ENCODE measurements at regions not wholly inside any gene's neighbourhood (a gene's known extent, or its start where the extent isn't known, plus 50 kb on each side); places are given as distances from the start of the nearest gene placed in this dataset.
A peak's percentile ranks its signal among the peaks of the same experiment; 100 is the strongest.

GRCh38 chr22:22946131-22946530 lies 58.5 kb downstream of the IGLL5 start:
- no peaks in the 10 kb centered on the region for H3K36me3 ChIP-seq (ENCODE audit: control insufficient read depth in 2 of 2, insufficient read depth in 2 of 2, low read length in 2 of 2)
- H3K4me1 ChIP-seq (ENCODE audit: control insufficient read depth in 2 of 2, insufficient read depth in 2 of 2, low read length in 2 of 2) = peaks cover 0 to 2% of the 10 kb centered on the region in 2 donors
- no peak overlapping the region for H3K4me3 ChIP-seq (ENCODE audit: low read length in 2 of 2)
- H3K9ac ChIP-seq (ENCODE audit: low read depth in 1 of 2, low read length in 2 of 2) = no peak overlapping the region
- H3K9me3 ChIP-seq (ENCODE audit: control insufficient read depth in 2 of 2, low read length in 2 of 2) = no peaks in the 10 kb centered on the region
- H3K27me3 ChIP-seq (ENCODE audit: control insufficient read depth in 2 of 2, insufficient read depth in 2 of 2, low read length in 2 of 2) = no peaks in the 10 kb centered on the region
- no peak overlapping the region for H3K27ac ChIP-seq (ENCODE audit: low read depth in 2 of 2, low read length in 2 of 2)

- no peak overlapping the region for H3K27ac ChIP-seq (ENCODE audit: low read depth in 2 of 2, low read length in 2 of 2)
- no peak overlapping the region for H3K9ac ChIP-seq (ENCODE audit: low read depth in 1 of 2, low read length in 2 of 2)
- no peak overlapping the region for H3K4me3 ChIP-seq (ENCODE audit: low read length in 2 of 2)
- H3K36me3 ChIP-seq (ENCODE audit: control insufficient read depth in 2 of 2, insufficient read depth in 2 of 2, low read length in 2 of 2) = no peaks in the 10 kb centered on the region
- H3K9me3 ChIP-seq (ENCODE audit: control insufficient read depth in 2 of 2, low read length in 2 of 2) = no peaks in the 10 kb centered on the region
- H3K27me3 ChIP-seq (ENCODE audit: control insufficient read depth in 2 of 2, insufficient read depth in 2 of 2, low read length in 2 of 2) = peaks cover 0 to 2% of the 10 kb centered on the region in 2 donors
- no peaks in the 10 kb centered on the region for H3K4me1 ChIP-seq (ENCODE audit: control insufficient read depth in 2 of 2, insufficient read depth in 2 of 2, low read length in 2 of 2)
These were observed 61.3 kb downstream of the IGLL5 start for GRCh38 chr22:22948651-22949571.

- no peaks in the 10 kb centered on the region for H3K4me1 ChIP-seq (ENCODE audit: control insufficient read depth in 2 of 2, insufficient read depth in 2 of 2, low read length in 2 of 2)
- peaks cover 0 to 2% of the 10 kb centered on the region in 2 donors for H3K27me3 ChIP-seq (ENCODE audit: control insufficient read depth in 2 of 2, insufficient read depth in 2 of 2, low read length in 2 of 2)
- H3K9ac ChIP-seq (ENCODE audit: low read depth in 1 of 2, low read length in 2 of 2) = no peak overlapping the region
- no peak overlapping the region for H3K27ac ChIP-seq (ENCODE audit: low read depth in 2 of 2, low read length in 2 of 2)
- no peak overlapping the region for H3K4me3 ChIP-seq (ENCODE audit: low read length in 2 of 2)
- H3K9me3 ChIP-seq (ENCODE audit: control insufficient read depth in 2 of 2, low read length in 2 of 2) = no peaks in the 10 kb centered on the region
- no peaks in the 10 kb centered on the region for H3K36me3 ChIP-seq (ENCODE audit: control insufficient read depth in 2 of 2, insufficient read depth in 2 of 2, low read length in 2 of 2)
These were observed 62.3 kb downstream of the IGLL5 start for GRCh38 chr22:22949953-22950352.

GRCh38 chr22:22951035-22951434 lies 63.4 kb downstream of the IGLL5 start:
- no peaks in the 10 kb centered on the region for H3K36me3 ChIP-seq (ENCODE audit: control insufficient read depth in 2 of 2, insufficient read depth in 2 of 2, low read length in 2 of 2)
- H3K27me3 ChIP-seq (ENCODE audit: control insufficient read depth in 2 of 2, insufficient read depth in 2 of 2, low read length in 2 of 2) = peaks cover 4 to 6% of the 10 kb centered on the region in 2 donors
- no peak overlapping the region for H3K4me3 ChIP-seq (ENCODE audit: low read length in 2 of 2)
- H3K27ac ChIP-seq (ENCODE audit: low read depth in 2 of 2, low read length in 2 of 2) = no peak overlapping the region
- H3K9ac ChIP-seq (ENCODE audit: low read depth in 1 of 2, low read length in 2 of 2) = no peak overlapping the region
- no peaks in the 10 kb centered on the region for H3K4me1 ChIP-seq (ENCODE audit: control insufficient read depth in 2 of 2, insufficient read depth in 2 of 2, low read length in 2 of 2)
- H3K9me3 ChIP-seq (ENCODE audit: control insufficient read depth in 2 of 2, low read length in 2 of 2) = no peaks in the 10 kb centered on the region

GRCh38 chr22:22952531-22953280 lies 65.1 kb downstream of the IGLL5 start:
- Histone ChIP-seq H3K27ac (ENCODE audit: low read depth in 2 of 2, low read length in 2 of 2) (no peak overlapping the region), H3K27me3 (ENCODE audit: control insufficient read depth in 2 of 2, insufficient read depth in 2 of 2, low read length in 2 of 2) (peaks cover 4 to 6% of the 10 kb centered on the region in 2 donors), H3K9me3 (ENCODE audit: control insufficient read depth in 2 of 2, low read length in 2 of 2) (no peaks in the 10 kb centered on the region), H3K4me1 (ENCODE audit: control insufficient read depth in 2 of 2, insufficient read depth in 2 of 2, low read length in 2 of 2) (no peaks in the 10 kb centered on the region), H3K36me3 (ENCODE audit: control insufficient read depth in 2 of 2, insufficient read depth in 2 of 2, low read length in 2 of 2) (no peaks in the 10 kb centered on the region), H3K4me3 (ENCODE audit: low read length in 2 of 2) (no peak overlapping the region), H3K9ac (ENCODE audit: low read depth in 1 of 2, low read length in 2 of 2) (no peak overlapping the region)

- H3K4me3 ChIP-seq (ENCODE audit: low read length in 2 of 2) = no peak overlapping the region
- no peak overlapping the region for H3K9ac ChIP-seq (ENCODE audit: low read depth in 1 of 2, low read length in 2 of 2)
- H3K27ac ChIP-seq (ENCODE audit: low read depth in 2 of 2, low read length in 2 of 2) = no peak overlapping the region
- no peaks in the 10 kb centered on the region for H3K9me3 ChIP-seq (ENCODE audit: control insufficient read depth in 2 of 2, low read length in 2 of 2)
- no peaks in the 10 kb centered on the region for H3K36me3 ChIP-seq (ENCODE audit: control insufficient read depth in 2 of 2, insufficient read depth in 2 of 2, low read length in 2 of 2)
- H3K27me3 ChIP-seq (ENCODE audit: control insufficient read depth in 2 of 2, insufficient read depth in 2 of 2, low read length in 2 of 2) = peaks cover 4 to 6% of the 10 kb centered on the region in 2 donors
- no peaks in the 10 kb centered on the region for H3K4me1 ChIP-seq (ENCODE audit: control insufficient read depth in 2 of 2, insufficient read depth in 2 of 2, low read length in 2 of 2)
These were observed 66.2 kb downstream of the IGLL5 start for GRCh38 chr22:22953791-22954190.

- no peak overlapping the region for H3K27ac ChIP-seq (ENCODE audit: low read depth in 2 of 2, low read length in 2 of 2)
- H3K9me3 ChIP-seq (ENCODE audit: control insufficient read depth in 2 of 2, low read length in 2 of 2) = no peaks in the 10 kb centered on the region
- H3K36me3 ChIP-seq (ENCODE audit: control insufficient read depth in 2 of 2, insufficient read depth in 2 of 2, low read length in 2 of 2) = no peaks in the 10 kb centered on the region
- H3K4me3 ChIP-seq (ENCODE audit: low read length in 2 of 2) = no peak overlapping the region
- peak overlapping the region in 1 of 2 donors; percentile 34 for H3K9ac ChIP-seq (ENCODE audit: low read depth in 1 of 2, low read length in 2 of 2)
- peaks cover 0 to 3% of the 10 kb centered on the region in 2 donors for H3K4me1 ChIP-seq (ENCODE audit: control insufficient read depth in 2 of 2, insufficient read depth in 2 of 2, low read length in 2 of 2)
- H3K27me3 ChIP-seq (ENCODE audit: control insufficient read depth in 2 of 2, insufficient read depth in 2 of 2, low read length in 2 of 2) = peaks cover 4 to 6% of the 10 kb centered on the region in 2 donors
These were observed 67.0 kb downstream of the IGLL5 start for GRCh38 chr22:22954656-22955055.

GRCh38 chr22:22955276-22955798 lies 67.7 kb downstream of the IGLL5 start:
- Histone ChIP-seq H3K9me3 (ENCODE audit: control insufficient read depth in 2 of 2, low read length in 2 of 2) (no peaks in the 10 kb centered on the region), H3K27me3 (ENCODE audit: control insufficient read depth in 2 of 2, insufficient read depth in 2 of 2, low read length in 2 of 2) (peaks cover 4 to 6% of the 10 kb centered on the region in 2 donors), H3K36me3 (ENCODE audit: control insufficient read depth in 2 of 2, insufficient read depth in 2 of 2, low read length in 2 of 2) (no peaks in the 10 kb centered on the region), H3K27ac (ENCODE audit: low read depth in 2 of 2, low read length in 2 of 2) (no peak overlapping the region), H3K4me1 (ENCODE audit: control insufficient read depth in 2 of 2, insufficient read depth in 2 of 2, low read length in 2 of 2) (peaks cover 5 to 7% of the 10 kb centered on the region in 2 donors), H3K4me3 (ENCODE audit: low read length in 2 of 2) (no peak overlapping the region), H3K9ac (ENCODE audit: low read depth in 1 of 2, low read length in 2 of 2) (no peak overlapping the region)

- Histone ChIP-seq H3K27ac (ENCODE audit: low read depth in 2 of 2, low read length in 2 of 2) (no peak overlapping the region), H3K27me3 (ENCODE audit: control insufficient read depth in 2 of 2, insufficient read depth in 2 of 2, low read length in 2 of 2) (peaks cover 4 to 6% of the 10 kb centered on the region in 2 donors), H3K9ac (ENCODE audit: low read depth in 1 of 2, low read length in 2 of 2) (no peak overlapping the region), H3K4me1 (ENCODE audit: control insufficient read depth in 2 of 2, insufficient read depth in 2 of 2, low read length in 2 of 2) (peaks cover 5 to 7% of the 10 kb centered on the region in 2 donors), H3K36me3 (ENCODE audit: control insufficient read depth in 2 of 2, insufficient read depth in 2 of 2, low read length in 2 of 2) (no peaks in the 10 kb centered on the region), H3K9me3 (ENCODE audit: control insufficient read depth in 2 of 2, low read length in 2 of 2) (no peaks in the 10 kb centered on the region), H3K4me3 (ENCODE audit: low read length in 2 of 2) (no peak overlapping the region)
These were observed 68.4 kb downstream of the IGLL5 start for GRCh38 chr22:22955866-22956535.

Data from mucosa of rectum (tissue), 2 donors.